ENCODE measurements at regions not wholly inside any gene's neighbourhood (a gene's known extent, or its start where the extent isn't known, plus 50 kb on each side); places are given as distances from the start of the nearest gene placed in this dataset.

- no peak for TF ChIP-seq CTCF (IDR thresholded peaks at IDR 0.05)
- no peak for TF ChIP-seq POLR2A (IDR thresholded peaks at IDR 0.05)
- no peak for TF ChIP-seq EP300 (IDR thresholded peaks at IDR 0.05)
Measured at GRCh38 chr3:5425371-5425770, 237.9 kb downstream of the EDEM1 start.
